Transverse colon (tissue), 3 donors: ENCODE measurements at regions not wholly inside any gene's neighbourhood (a gene's known extent, or its start where the extent isn't known, plus 50 kb on each side); places are given as distances from the start of the nearest gene placed in this dataset.

Experiments
- EP300 ChIP-seq: sonication (generic); formaldehyde crosslinking; IDR thresholded peaks from one replicate; pipeline ENCODE4 v1.6.1; 2017; ENCODE audit warnings: antibody characterized with exemption, low read depth
- POLR2A ChIP-seq: fragments of 450-650 bp; IDR thresholded peaks from one replicate; pipeline ENCODE4 v1.6.1; 2016; ENCODE audit warnings: antibody characterized with exemption, mild to moderate bottlenecking, moderate library complexity
- TF ChIP-seq, protein P1 (sequence below), 5 experiments: fragments of 200-600 bp in 3 of 5; fragments of 450-650 bp in 2 of 5; sonication (generic) in 3 of 5; IDR thresholded peaks; 1 replicate in 2 of 5; 2 replicates in 3 of 5; pipeline ENCODE4 v1.5.1; 2016 to 2017; ENCODE audit warnings: antibody characterized with exemption in 5 of 5, inconsistent platforms in 3 of 5, mild to moderate bottlenecking in 2 of 5, moderate library complexity in 1 of 5

- TF ChIP-seq POLR2A (no peak), EP300 (no peak)
- TF ChIP-seq, protein P1, sequence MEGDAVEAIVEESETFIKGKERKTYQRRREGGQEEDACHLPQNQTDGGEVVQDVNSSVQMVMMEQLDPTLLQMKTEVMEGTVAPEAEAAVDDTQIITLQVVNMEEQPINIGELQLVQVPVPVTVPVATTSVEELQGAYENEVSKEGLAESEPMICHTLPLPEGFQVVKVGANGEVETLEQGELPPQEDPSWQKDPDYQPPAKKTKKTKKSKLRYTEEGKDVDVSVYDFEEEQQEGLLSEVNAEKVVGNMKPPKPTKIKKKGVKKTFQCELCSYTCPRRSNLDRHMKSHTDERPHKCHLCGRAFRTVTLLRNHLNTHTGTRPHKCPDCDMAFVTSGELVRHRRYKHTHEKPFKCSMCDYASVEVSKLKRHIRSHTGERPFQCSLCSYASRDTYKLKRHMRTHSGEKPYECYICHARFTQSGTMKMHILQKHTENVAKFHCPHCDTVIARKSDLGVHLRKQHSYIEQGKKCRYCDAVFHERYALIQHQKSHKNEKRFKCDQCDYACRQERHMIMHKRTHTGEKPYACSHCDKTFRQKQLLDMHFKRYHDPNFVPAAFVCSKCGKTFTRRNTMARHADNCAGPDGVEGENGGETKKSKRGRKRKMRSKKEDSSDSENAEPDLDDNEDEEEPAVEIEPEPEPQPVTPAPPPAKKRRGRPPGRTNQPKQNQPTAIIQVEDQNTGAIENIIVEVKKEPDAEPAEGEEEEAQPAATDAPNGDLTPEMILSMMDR (IDR thresholded peaks at IDR 0.05), result no peak
Observed at GRCh38 chr4:27278615-27279375, 418.2 kb downstream of the STIM2 start.
